HG02938 (cell line): ENCODE measurements at regions not wholly inside any gene's neighbourhood (a gene's known extent, or its start where the extent isn't known, plus 50 kb on each side); places are given as distances from the start of the nearest gene placed in this dataset.

Experiments used
- ATAC-seq: cut with Tn5 transposase; IDR thresholded peaks from one replicate; pipeline ENCODE4 v1.9.1; 2021; ENCODE audit warnings: mild to moderate bottlenecking, moderate library complexity; ENCODE audit not compliant: unreplicated experiment

GRCh38 chr1:59219916-59220315, 77.0 kb upstream of the FGGY start:
- ATAC-seq: no peak

GRCh38 chr1:59220356-59220755, 76.5 kb upstream of the FGGY start:
- ATAC-seq: no peak

- no peak for ATAC-seq
Measured at GRCh38 chr1:59223198-59223597, 73.7 kb upstream of the FGGY start.

- ATAC-seq: no peak
Measured at GRCh38 chr1:59223989-59224634, 72.8 kb upstream of the FGGY start.

GRCh38 chr1:59225594-59226316, 71.1 kb upstream of the FGGY start:
- ATAC-seq: no peak

- ATAC-seq: no peak
Measured at GRCh38 chr1:59229138-59229537, 67.8 kb upstream of the FGGY start.

- no peak for ATAC-seq
Measured at GRCh38 chr1:59230622-59231021, 66.3 kb upstream of the FGGY start.

GRCh38 chr1:59232216-59232615, 64.7 kb upstream of the FGGY start:
- ATAC-seq: no peak

- ATAC-seq: no peak
Measured at GRCh38 chr1:59233444-59233843, 63.5 kb upstream of the FGGY start.

GRCh38 chr1:59236721-59237545, 60.0 kb upstream of the FGGY start:
- ATAC-seq: no peak

GRCh38 chr1:59237900-59238299, 59.0 kb upstream of the FGGY start:
- no peak for ATAC-seq

- ATAC-seq: no peak
Measured at GRCh38 chr1:59238333-59238934, 58.5 kb upstream of the FGGY start.

- ATAC-seq: no peak
Measured at GRCh38 chr1:59238993-59239392, 57.9 kb upstream of the FGGY start.

- ATAC-seq: no peak
Measured at GRCh38 chr1:59241909-59242308, 55.0 kb upstream of the FGGY start.

GRCh38 chr1:59242370-59242769, 54.5 kb upstream of the FGGY start:
- no peak for ATAC-seq

GRCh38 chr1:59243550-59243949, 53.3 kb upstream of the FGGY start:
- no peak for ATAC-seq

- no peak for ATAC-seq
Measured at GRCh38 chr1:59243978-59244377, 52.9 kb upstream of the FGGY start.

GRCh38 chr1:59244891-59245290, 52.0 kb upstream of the FGGY start:
- no peak for ATAC-seq
